ENCODE measurements at regions not wholly inside any gene's neighbourhood (a gene's known extent, or its start where the extent isn't known, plus 50 kb on each side); places are given as distances from the start of the nearest gene placed in this dataset.

- no peak for TF ChIP-seq CTCF (optimal IDR thresholded peaks at IDR 0.05 in 1 of 3, IDR thresholded peaks at IDR 0.05 in 1 of 3, conservative IDR thresholded peaks at IDR 0.05 in 1 of 3; ENCODE audit: extremely low read depth in 1 of 3, insufficient read depth in 2 of 3, low read length in 3 of 3)
- TF ChIP-seq EZH2 (IDR thresholded peaks at IDR 0.05; ENCODE audit: low read length): no peak
These were observed 500.2 kb downstream of the CDH11 start for GRCh38 chr16:64621616-64622015.

Measured in keratinocyte (primary cell).